Activated CD4-positive, alpha-beta T cell treated with anti-CD3 and anti-CD28 coated beads for 4 hours (primary cell): ENCODE measurements at regions not wholly inside any gene's neighbourhood (a gene's known extent, or its start where the extent isn't known, plus 50 kb on each side); places are given as distances from the start of the nearest gene placed in this dataset.
"Not testable (repeated sequence)": the region's sequence is repeated elsewhere in the genome, so short reads cannot be mapped to it uniquely, and the experiment has no call there.

Source experiments
- DNase-seq, 2 donors: peaks; one replicate each; pipeline ENCODE4 v3.0.0-alpha.2; 2020

- DNase-seq: not testable (repeated sequence)
Measured at GRCh38 chr6:8619408-8619807, 184.1 kb upstream of the SLC35B3 start.

GRCh38 chr6:8608737-8609136 lies 173.4 kb upstream of the SLC35B3 start:
- DNase-seq: no peak

- DNase-seq: no peak
Measured at GRCh38 chr6:8589941-8590729, 154.8 kb upstream of the SLC35B3 start.

GRCh38 chr6:8588176-8588575 lies 152.8 kb upstream of the SLC35B3 start:
- DNase-seq: no peak

GRCh38 chr6:8583291-8583690 lies 147.9 kb upstream of the SLC35B3 start:
- DNase-seq: no peak

GRCh38 chr6:8579372-8579771 lies 144.0 kb upstream of the SLC35B3 start:
- no peak for DNase-seq

GRCh38 chr6:8578006-8578405 lies 142.7 kb upstream of the SLC35B3 start:
- no peak for DNase-seq

- DNase-seq: no peak
Measured at GRCh38 chr6:8574749-8575468, 139.6 kb upstream of the SLC35B3 start.

- DNase-seq: no peak
Measured at GRCh38 chr6:8574311-8574710, 139.0 kb upstream of the SLC35B3 start.

- DNase-seq: no peak
Measured at GRCh38 chr6:8570256-8570920, 135.0 kb upstream of the SLC35B3 start.

- DNase-seq: no peak
Measured at GRCh38 chr6:8562125-8562524, 126.8 kb upstream of the SLC35B3 start.

GRCh38 chr6:8558953-8559352 lies 123.6 kb upstream of the SLC35B3 start:
- DNase-seq: no peak

GRCh38 chr6:8557014-8557748 lies 121.8 kb upstream of the SLC35B3 start:
- DNase-seq: no peak

GRCh38 chr6:8556370-8557013 lies 121.1 kb upstream of the SLC35B3 start:
- no peak for DNase-seq

GRCh38 chr6:8551993-8552392 lies 116.6 kb upstream of the SLC35B3 start:
- DNase-seq: no peak

GRCh38 chr6:8551386-8551785 lies 116.0 kb upstream of the SLC35B3 start:
- DNase-seq: no peak

- no peak for DNase-seq
Measured at GRCh38 chr6:8549074-8549790, 113.9 kb upstream of the SLC35B3 start.

- DNase-seq: no peak
Measured at GRCh38 chr6:8546496-8546895, 111.2 kb upstream of the SLC35B3 start.

GRCh38 chr6:8545336-8545735 lies 110.0 kb upstream of the SLC35B3 start:
- DNase-seq: no peak

- no peak for DNase-seq
Measured at GRCh38 chr6:8543714-8544113, 108.4 kb upstream of the SLC35B3 start.

GRCh38 chr6:8539453-8539852 lies 104.1 kb upstream of the SLC35B3 start:
- DNase-seq: no peak

- no peak for DNase-seq
Measured at GRCh38 chr6:8536122-8536521, 100.8 kb upstream of the SLC35B3 start.
